ACC112 (cell line): ENCODE measurements at regions not wholly inside any gene's neighbourhood (a gene's known extent, or its start where the extent isn't known, plus 50 kb on each side); places are given as distances from the start of the nearest gene placed in this dataset.
A peak's percentile ranks its signal among the peaks of the same experiment; 100 is the strongest.

Source experiments
- H2AFZ ChIP-seq: fragments of 200-600 bp; sonication (generic); one replicate; pipeline ENCODE4 v1.6.0; 2017; ENCODE audit warnings: antibody characterized with exemption, low read length; ENCODE audit not compliant: unreplicated experiment
- H3K27ac ChIP-seq: fragments of 200-600 bp; sonication (generic); 2 replicates; pipeline ENCODE4 v1.5.1; 2014; ENCODE audit warnings: low read depth, mild to moderate bottlenecking, antibody characterized with exemption, low read length, moderate library complexity
- H3K27me3 ChIP-seq: fragments of 200-600 bp; sonication (generic); 2 replicates; pipeline ENCODE4 v1.6.1; 2014; ENCODE audit warnings: mild to moderate bottlenecking, antibody characterized with exemption, low read length, moderate library complexity, mixed read lengths; ENCODE audit not compliant: insufficient read depth
- H3K36me3 ChIP-seq: fragments of 200-600 bp; sonication (generic); 2 replicates; pipeline ENCODE4 v1.6.1; 2016; ENCODE audit warnings: mild to moderate bottlenecking, antibody characterized with exemption, low read length, moderate library complexity, mixed read lengths; ENCODE audit not compliant: insufficient read depth
- H3K4me1 ChIP-seq: fragments of 200-600 bp; sonication (generic); one replicate; pipeline ENCODE4 v1.6.1; 2016; ENCODE audit warnings: low read length, mixed read lengths; ENCODE audit not compliant: insufficient read depth, unreplicated experiment, control insufficient read depth
- H3K4me3 ChIP-seq: fragments of 200-600 bp; sonication (generic); 2 replicates; pipeline ENCODE4 v1.5.1; 2014; ENCODE audit warnings: mild to moderate bottlenecking, low read depth, low read length
- H3K79me2 ChIP-seq: fragments of 200-600 bp; sonication (generic); one replicate; pipeline ENCODE4 v1.6.0; 2016; ENCODE audit warnings: low read length; ENCODE audit not compliant: control insufficient read depth, unreplicated experiment, insufficient read depth

- Histone ChIP-seq H3K27ac (no peak overlapping the region), H3K27me3 (peaks cover 34% of the 10 kb centered on the region), H3K79me2 (no peaks in the 10 kb centered on the region), H3K36me3 (no peaks in the 10 kb centered on the region), H2AFZ (peak overlapping the region; percentile 32), H3K4me3 (peak overlapping the region; percentile 12; the same call in 1 of the 2 replicates), H3K4me1 (peaks cover 3% of the 10 kb centered on the region)
These were observed 183.7 kb downstream of the INO80D start for GRCh38 chr2:205902041-205902899.

DNA sequence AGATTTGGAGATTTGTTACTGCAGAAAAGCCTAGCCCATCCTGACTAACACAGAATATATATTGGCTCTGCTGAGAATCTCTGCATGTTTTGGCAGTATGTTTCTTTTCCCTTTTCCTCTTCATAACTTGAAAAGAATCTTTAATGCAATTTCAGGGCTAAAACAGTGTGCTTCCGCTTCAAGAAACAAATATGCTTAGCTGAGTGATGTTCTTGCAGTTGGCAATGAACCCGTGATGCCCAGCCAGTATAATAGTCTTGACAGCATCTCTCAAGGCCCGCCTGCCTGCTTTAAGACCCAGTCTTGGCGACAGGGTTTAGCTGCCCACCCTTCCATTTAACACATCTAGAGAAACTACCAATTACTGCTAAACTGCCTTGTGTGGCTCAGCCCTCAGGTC is 184.5 kb downstream of the INO80D start:
- Histone ChIP-seq H3K27ac (no peak overlapping the region), H3K27me3 (peaks cover 33% of the 10 kb centered on the region), H3K4me3 (no peak overlapping the region), H2AFZ (no peak overlapping the region), H3K79me2 (no peaks in the 10 kb centered on the region), H3K4me1 (peaks cover 3% of the 10 kb centered on the region), H3K36me3 (no peaks in the 10 kb centered on the region)

- H3K36me3 ChIP-seq, result no peaks in the 10 kb centered on the region
- no peak overlapping the region for H3K27ac ChIP-seq
- H3K27me3 ChIP-seq, result peaks cover 46% of the 10 kb centered on the region
- no peak overlapping the region for H2AFZ ChIP-seq
- H3K79me2 ChIP-seq, result no peaks in the 10 kb centered on the region
- H3K4me3 ChIP-seq, result no peak overlapping the region
- H3K4me1 ChIP-seq, result peaks cover 3% of the 10 kb centered on the region
These were observed 187.2 kb downstream of the INO80D start for GRCh38 chr2:205898744-205899143.

- no peak overlapping the region for H2AFZ ChIP-seq
These were observed 189.9 kb downstream of the INO80D start for GRCh38 chr2:205895981-205896655.

GRCh38 chr2:205892665-205893259 is 193.2 kb downstream of the INO80D start:
- Histone ChIP-seq H3K4me1 (peaks cover 5% of the 10 kb centered on the region), H2AFZ (no peak overlapping the region), H3K27ac (no peak overlapping the region), H3K27me3 (peaks cover 40% of the 10 kb centered on the region), H3K79me2 (no peaks in the 10 kb centered on the region), H3K36me3 (no peaks in the 10 kb centered on the region), H3K4me3 (no peak overlapping the region)

More at GRCh38 chr2:205895981-205896655, 189.9 kb downstream of the INO80D start:
- Histone ChIP-seq H3K27ac (no peak overlapping the region), H3K4me3 (no peak overlapping the region), H3K36me3 (no peaks in the 10 kb centered on the region), H3K79me2 (no peaks in the 10 kb centered on the region), H3K4me1 (no peaks in the 10 kb centered on the region), H3K27me3 (peaks cover 53% of the 10 kb centered on the region)

GRCh38 chr2:205892251-205892655 is 193.7 kb downstream of the INO80D start:
- no peak overlapping the region for H3K27ac ChIP-seq
- H2AFZ ChIP-seq, result no peak overlapping the region

GRCh38 chr2:205889114-205889513 is 196.9 kb downstream of the INO80D start:
- Histone ChIP-seq H2AFZ (no peak overlapping the region), H3K4me1 (peaks cover 5% of the 10 kb centered on the region), H3K79me2 (no peaks in the 10 kb centered on the region), H3K4me3 (no peak overlapping the region), H3K27me3 (peaks cover 15% of the 10 kb centered on the region), H3K27ac (no peak overlapping the region), H3K36me3 (no peaks in the 10 kb centered on the region)

More at GRCh38 chr2:205892251-205892655, 193.7 kb downstream of the INO80D start:
- Histone ChIP-seq H3K27me3 (peaks cover 39% of the 10 kb centered on the region), H3K36me3 (no peaks in the 10 kb centered on the region), H3K4me3 (no peak overlapping the region), H3K4me1 (peaks cover 5% of the 10 kb centered on the region), H3K79me2 (no peaks in the 10 kb centered on the region)

GRCh38 chr2:205887637-205888036 is 198.3 kb downstream of the INO80D start:
- no peaks in the 10 kb centered on the region for H3K79me2 ChIP-seq
- no peak overlapping the region for H2AFZ ChIP-seq
- H3K27me3 ChIP-seq, result peaks cover 7% of the 10 kb centered on the region; the same call in 1 of the 2 replicates
- H3K27ac ChIP-seq, result no peak overlapping the region
- peaks cover 5% of the 10 kb centered on the region for H3K4me1 ChIP-seq
- no peaks in the 10 kb centered on the region for H3K36me3 ChIP-seq
- H3K4me3 ChIP-seq, result no peak overlapping the region

DNA sequence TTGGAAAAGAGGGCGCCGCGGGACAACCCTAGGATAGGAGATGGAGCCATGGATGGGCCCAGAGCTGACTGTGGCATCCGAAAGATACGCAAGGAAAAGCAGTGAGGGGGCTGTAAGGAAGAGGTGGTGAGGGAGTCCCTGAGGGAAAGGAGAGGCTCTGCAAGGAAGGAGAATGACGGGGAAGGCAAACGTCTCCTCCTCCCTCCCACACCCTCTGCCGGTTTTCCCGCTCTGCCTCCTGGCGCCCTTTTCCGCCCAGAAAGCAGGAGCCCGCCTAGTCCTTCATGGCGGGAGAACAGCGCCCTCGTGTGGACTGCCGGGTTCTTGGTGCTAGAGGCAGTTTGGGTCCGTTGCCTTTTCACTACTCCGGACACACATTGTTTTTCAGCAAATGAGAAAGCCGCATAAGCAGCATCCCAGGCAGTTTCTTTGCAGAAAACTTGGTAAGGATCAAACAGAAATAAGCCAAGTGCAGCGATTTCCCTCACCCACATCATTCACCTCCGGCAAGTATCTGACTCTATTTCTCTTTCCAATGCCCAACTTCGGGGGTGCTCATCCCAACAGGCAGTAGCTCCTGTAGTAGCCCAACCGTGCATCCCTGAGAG is 200.4 kb downstream of the INO80D start:
- no peaks in the 10 kb centered on the region for H3K36me3 ChIP-seq
- H3K79me2 ChIP-seq, result no peaks in the 10 kb centered on the region
- peaks cover 10% of the 10 kb centered on the region for H3K27me3 ChIP-seq
- H3K4me3 ChIP-seq, result no peak overlapping the region
- H3K27ac ChIP-seq, result no peak overlapping the region
- peaks cover 5% of the 10 kb centered on the region for H3K4me1 ChIP-seq
- H2AFZ ChIP-seq, result peak overlapping the region; percentile 39

GRCh38 chr2:205883965-205884364 is 201.7 kb downstream of the NRP2 start:
- no peaks in the 10 kb centered on the region for H3K36me3 ChIP-seq
- peaks cover 23% of the 10 kb centered on the region for H3K27me3 ChIP-seq
- no peak overlapping the region for H2AFZ ChIP-seq
- H3K79me2 ChIP-seq, result no peaks in the 10 kb centered on the region
- H3K4me1 ChIP-seq, result peaks cover 2% of the 10 kb centered on the region
- no peak overlapping the region for H3K27ac ChIP-seq
- H3K4me3 ChIP-seq, result no peak overlapping the region
